HFFc6 (cell line): ENCODE measurements at regions not wholly inside any gene's neighbourhood (a gene's known extent, or its start where the extent isn't known, plus 50 kb on each side); places are given as distances from the start of the nearest gene placed in this dataset.

Experiments
- DNase-seq: peaks from one replicate; pipeline ENCODE4 v3.0.0-alpha.2; 2018
- H3K27ac Mint-ChIP-seq: 2 replicates; pipeline ENCODE4 v1.8.0; 2020; ENCODE audit warnings: mild to moderate bottlenecking, mixed read lengths
- H3K27me3 Mint-ChIP-seq: 2 replicates; pipeline ENCODE4 v1.8.0; 2021; ENCODE audit warnings: mild to moderate bottlenecking, moderate library complexity, mixed read lengths; ENCODE audit not compliant: insufficient read depth
- H3K36me3 Mint-ChIP-seq: 2 replicates; pipeline ENCODE4 v1.8.0; 2021; ENCODE audit warnings: low read depth, mixed read lengths
- H3K4me1 Mint-ChIP-seq: 2 replicates; pipeline ENCODE4 v1.8.0; 2020; ENCODE audit warnings: low read depth, mixed read lengths
- H3K4me3 Mint-ChIP-seq: 2 replicates; pipeline ENCODE4 v1.8.0; 2020; ENCODE audit warnings: mild to moderate bottlenecking, moderate library complexity, mixed read lengths
- H3K9me3 Mint-ChIP-seq: 2 replicates; pipeline ENCODE4 v1.8.0; 2020; ENCODE audit warnings: mild to moderate bottlenecking, mixed read lengths
- CTCF ChIP-seq: fragments of 200-600 bp; sonication (generic); IDR thresholded peaks from 2 replicates; pipeline ENCODE4 v1.5.0; 2021; ENCODE audit warnings: antibody characterized with exemption, mild to moderate bottlenecking

GRCh38 chr9:557601-558201 lies 283.8 kb upstream of the DMRT1 start:
- H3K27ac Mint-ChIP-seq, result no peak overlapping the region
- DNase-seq, result no peak
- no peaks in the 10 kb centered on the region for H3K36me3 Mint-ChIP-seq
- no peak for TF ChIP-seq CTCF
- H3K27me3 Mint-ChIP-seq, result peaks cover 17% of the 10 kb centered on the region; the same call in 1 of the 2 replicates
- no peak overlapping the region for H3K4me3 Mint-ChIP-seq
- H3K9me3 Mint-ChIP-seq, result no peaks in the 10 kb centered on the region
- H3K4me1 Mint-ChIP-seq, result peaks cover 5% of the 10 kb centered on the region; the same call in 1 of the 2 replicates

GRCh38 chr9:561427-561826 lies 280.1 kb upstream of the DMRT1 start:
- no peaks in the 10 kb centered on the region for H3K9me3 Mint-ChIP-seq
- H3K4me1 Mint-ChIP-seq, result peaks cover 5% of the 10 kb centered on the region; the same call in 1 of the 2 replicates
- no peak overlapping the region for H3K27ac Mint-ChIP-seq
- TF ChIP-seq CTCF, result no peak
- DNase-seq, result no peak
- H3K36me3 Mint-ChIP-seq, result no peaks in the 10 kb centered on the region
- no peak overlapping the region for H3K4me3 Mint-ChIP-seq
- peaks cover 24% of the 10 kb centered on the region for H3K27me3 Mint-ChIP-seq

- H3K27me3 Mint-ChIP-seq, result peaks cover 19% of the 10 kb centered on the region
- H3K36me3 Mint-ChIP-seq, result no peaks in the 10 kb centered on the region
- H3K9me3 Mint-ChIP-seq, result no peaks in the 10 kb centered on the region
- no peak for DNase-seq
- no peak overlapping the region for H3K27ac Mint-ChIP-seq
- TF ChIP-seq CTCF, result no peak
- H3K4me1 Mint-ChIP-seq, result no peaks in the 10 kb centered on the region
- H3K4me3 Mint-ChIP-seq, result no peak overlapping the region
Measured at GRCh38 chr9:563200-563599, 278.3 kb upstream of the DMRT1 start.

- TF ChIP-seq CTCF, result no peak
- Mint-ChIP-seq H3K36me3 (no peaks in the 10 kb centered on the region), H3K9me3 (no peaks in the 10 kb centered on the region), H3K4me3 (no peak overlapping the region), H3K27ac (no peak overlapping the region), H3K27me3 (peaks cover 13% of the 10 kb centered on the region), H3K4me1 (no peaks in the 10 kb centered on the region)
- no peak for DNase-seq
Measured at GRCh38 chr9:565528-565927, 276.0 kb upstream of the DMRT1 start.

GRCh38 chr9:567128-567746 lies 274.3 kb upstream of the DMRT1 start:
- no peak for TF ChIP-seq CTCF

More at GRCh38 chr9:567128-567746, 274.3 kb upstream of the DMRT1 start:
- Mint-ChIP-seq H3K27me3 (peaks cover 11% of the 10 kb centered on the region), H3K9me3 (no peaks in the 10 kb centered on the region), H3K36me3 (no peaks in the 10 kb centered on the region), H3K4me1 (no peaks in the 10 kb centered on the region), H3K4me3 (no peak overlapping the region), H3K27ac (no peak overlapping the region)
- DNase-seq, result no peak
